HG02588 (cell line): ENCODE measurements at regions not wholly inside any gene's neighbourhood (a gene's known extent, or its start where the extent isn't known, plus 50 kb on each side); places are given as distances from the start of the nearest gene placed in this dataset.

ENCODE experiments used
- ATAC-seq: cut with Tn5 transposase; IDR thresholded peaks from one replicate; pipeline ENCODE4 v1.9.1; 2021; ENCODE audit warnings: mild to moderate bottlenecking, moderate library complexity; ENCODE audit not compliant: unreplicated experiment

DNA sequence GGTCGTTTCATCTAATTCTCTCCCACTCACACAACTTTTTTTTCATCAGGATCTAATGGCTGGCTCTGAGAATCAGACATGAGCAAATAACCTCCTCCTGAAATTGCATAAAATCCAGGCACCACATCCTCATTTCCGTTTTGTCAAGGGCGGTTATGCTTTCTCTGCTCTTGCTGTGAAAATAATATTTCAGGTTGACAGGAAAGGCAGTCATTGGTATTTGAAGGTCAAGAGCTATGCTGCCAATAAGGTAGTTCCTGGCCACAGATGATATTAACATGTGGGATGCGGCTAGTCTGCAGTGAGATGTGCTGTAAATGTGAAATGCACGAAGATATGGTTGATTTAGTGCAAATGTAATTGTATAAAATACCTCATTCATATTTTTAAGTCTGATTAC lies 870.2 kb upstream of the TMEM132C start:
- no peak for ATAC-seq

DNA sequence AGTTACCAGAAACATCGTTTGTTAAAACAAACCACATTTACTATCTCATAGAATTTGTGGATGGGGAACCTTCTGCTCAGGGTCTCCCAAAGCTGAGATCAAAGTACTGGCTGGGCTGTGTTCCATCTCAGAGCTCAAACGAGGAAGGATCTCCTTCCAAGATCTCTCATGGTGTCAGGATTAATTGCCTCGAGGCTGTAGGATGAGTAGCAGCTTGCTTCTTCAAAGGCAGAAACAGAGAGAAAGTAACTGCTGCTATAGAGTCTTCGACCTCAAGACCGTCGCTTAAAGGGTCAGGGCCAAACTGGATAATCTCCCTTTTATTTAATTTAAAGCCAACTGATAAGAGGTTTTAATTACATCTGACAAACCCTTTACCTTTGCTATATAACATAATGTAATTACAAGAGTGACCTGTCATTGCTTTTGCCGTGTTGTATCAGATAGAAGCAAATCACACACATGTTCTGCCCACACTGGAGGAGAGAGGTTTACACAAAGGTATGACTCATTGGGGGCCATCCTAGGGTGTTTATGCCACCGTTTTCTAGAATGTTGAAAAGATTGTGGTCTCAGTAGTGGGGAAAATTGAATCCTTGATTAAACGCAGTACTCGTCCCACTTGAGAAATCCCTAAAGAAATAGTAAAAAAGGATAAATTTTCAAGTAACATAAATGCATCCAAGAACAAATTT lies 868.8 kb upstream of the TMEM132C start:
- no peak for ATAC-seq

DNA sequence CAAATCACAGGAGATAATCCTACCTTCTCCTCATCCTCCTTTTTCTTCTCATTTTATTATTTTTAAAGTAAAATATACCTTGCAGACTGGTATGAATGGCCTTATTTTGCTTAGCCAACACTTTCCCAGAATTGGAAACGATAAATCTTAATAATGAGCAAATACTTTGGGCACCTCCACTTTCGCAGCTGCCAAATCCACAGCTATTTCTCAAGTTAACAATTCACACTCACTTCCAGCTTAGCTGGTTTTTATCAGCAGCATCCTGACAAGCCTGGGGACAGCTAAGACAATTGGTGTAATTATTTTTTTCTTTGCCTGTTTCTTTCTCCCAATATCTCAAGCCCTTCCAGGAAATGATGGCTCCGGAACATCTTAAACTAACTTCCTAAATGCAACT lies 867.5 kb upstream of the TMEM132C start:
- ATAC-seq, result no peak

DNA sequence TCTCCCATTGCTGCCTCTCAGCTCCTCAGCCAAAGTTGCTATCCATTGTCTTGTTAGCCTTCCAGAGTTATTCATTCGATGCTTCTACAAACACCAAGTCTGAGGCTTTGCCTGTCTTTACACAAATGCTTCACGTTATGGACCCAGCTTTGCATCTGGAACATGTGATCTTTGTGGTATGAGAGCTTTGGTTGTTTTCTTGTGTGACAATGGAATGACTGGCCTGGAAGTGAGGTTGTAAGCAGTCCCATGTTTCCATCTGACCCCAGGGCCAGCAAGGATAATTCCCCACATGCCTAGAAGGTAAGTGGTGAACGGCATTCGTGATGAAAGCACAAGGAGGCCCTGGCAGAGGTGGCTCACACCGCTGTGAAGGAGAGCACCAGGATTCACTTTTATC lies 866.7 kb upstream of the TMEM132C start:
- no peak for ATAC-seq

DNA sequence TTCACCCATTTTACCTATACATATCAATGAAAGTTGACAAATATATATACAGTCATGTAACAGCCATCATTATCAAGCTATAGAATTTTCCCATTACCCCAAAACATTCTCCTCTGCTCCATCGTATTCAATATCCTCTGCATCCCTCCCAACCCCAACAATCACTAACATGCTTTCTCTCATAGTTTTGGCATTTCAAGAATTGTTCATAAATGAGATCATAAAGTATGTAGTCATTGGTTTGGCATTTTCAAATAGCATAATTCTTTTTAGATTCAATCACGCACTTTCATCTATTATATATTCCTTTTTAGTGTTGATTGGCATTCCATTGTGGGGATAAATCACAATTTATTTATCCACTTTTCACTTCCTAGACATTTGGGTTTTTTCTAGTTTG lies 866.0 kb upstream of the TMEM132C start:
- ATAC-seq, result no peak

DNA sequence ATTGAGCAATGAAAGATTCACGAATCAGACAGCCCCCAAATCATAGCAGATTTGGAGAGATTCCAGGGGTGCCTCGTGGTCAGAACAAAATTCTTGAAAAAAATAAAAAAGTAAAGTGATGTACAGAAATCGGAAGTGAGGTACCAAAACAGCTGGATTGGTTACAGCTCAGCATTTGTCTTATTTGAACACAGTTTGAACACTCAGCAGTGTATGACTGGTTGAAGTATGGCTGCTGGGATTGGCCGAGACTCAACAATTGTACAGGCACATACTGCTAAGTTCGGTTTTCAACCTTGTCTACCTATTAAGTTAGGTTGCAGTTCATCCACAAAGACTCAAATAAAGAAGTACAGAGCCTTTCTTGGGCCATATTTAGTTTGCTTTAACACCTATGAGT lies 865.4 kb upstream of the TMEM132C start:
- ATAC-seq, result no peak

DNA sequence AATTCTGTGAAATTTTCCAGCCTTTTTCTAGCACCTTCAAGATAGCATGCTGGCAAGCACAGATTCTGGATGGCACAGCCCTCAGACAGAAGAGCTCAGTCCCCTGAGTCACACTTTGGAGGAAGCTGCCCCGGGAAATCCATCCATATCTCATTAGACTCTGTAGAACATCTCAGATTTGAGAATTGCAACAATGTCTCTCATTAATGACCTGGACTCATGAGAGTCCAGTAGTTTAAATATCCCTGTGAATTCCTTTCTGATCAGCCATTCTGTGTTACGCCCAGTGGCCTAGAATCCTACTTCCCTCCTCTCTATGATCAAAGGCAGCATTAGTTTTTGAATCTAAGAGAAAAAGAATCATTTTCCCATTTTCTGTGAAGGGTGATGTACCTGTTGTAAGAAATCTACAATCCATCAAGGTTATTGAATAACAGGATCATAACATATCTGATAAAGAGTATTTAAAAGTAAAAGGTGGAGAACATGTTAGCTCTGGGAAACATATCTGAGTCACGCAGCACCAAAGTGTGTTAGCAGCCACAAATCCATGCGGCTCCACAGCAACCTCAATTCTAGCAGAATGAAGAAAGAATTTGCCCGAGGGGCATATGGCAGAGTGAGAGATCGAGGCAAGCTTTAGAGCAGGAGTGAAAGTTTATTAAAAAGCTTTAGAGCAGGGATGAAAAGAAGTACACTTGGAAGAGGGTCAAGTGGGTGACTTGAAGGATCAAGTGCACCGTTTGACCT lies 855.6 kb upstream of the TMEM132C start:
- ATAC-seq, result no peak

DNA sequence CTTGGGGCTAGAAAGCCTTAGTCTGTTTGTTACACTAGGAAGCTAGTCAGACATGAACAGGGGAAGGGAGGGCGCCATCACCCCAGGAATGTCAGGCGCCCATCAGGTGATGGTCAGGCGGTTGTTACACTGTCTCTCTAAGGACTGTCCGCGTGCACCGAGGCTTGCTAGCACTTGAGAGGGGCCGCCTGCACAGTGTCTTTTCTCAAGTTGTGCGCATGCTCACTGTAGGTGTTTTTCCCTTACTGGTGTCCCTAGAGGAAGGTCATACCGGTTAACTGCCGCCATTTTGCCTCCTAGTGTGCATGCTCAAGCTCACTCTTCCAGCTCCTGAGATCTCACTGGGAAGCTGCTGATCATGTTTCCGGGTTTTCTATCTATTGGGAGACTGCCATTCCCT lies 855.0 kb upstream of the TMEM132C start:
- ATAC-seq, result no peak

DNA sequence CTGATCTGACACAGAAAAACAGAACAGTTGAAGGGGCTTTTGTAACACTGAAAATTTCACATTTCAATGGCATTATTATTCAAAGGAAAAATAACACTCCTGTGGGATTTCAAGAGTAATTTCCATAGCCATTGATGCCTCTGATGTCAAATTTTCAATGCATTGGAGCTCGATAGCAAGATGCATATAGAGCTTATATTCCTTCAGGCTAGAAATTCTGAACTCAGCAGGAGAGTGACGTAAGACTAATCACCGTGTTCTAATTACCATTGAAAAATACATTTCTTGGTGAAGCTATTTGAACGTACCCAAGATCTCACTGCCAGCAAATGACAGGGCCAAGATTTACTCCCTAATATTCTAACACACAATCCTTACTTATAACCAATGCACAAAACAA lies 854.1 kb upstream of the TMEM132C start:
- ATAC-seq, result no peak

DNA sequence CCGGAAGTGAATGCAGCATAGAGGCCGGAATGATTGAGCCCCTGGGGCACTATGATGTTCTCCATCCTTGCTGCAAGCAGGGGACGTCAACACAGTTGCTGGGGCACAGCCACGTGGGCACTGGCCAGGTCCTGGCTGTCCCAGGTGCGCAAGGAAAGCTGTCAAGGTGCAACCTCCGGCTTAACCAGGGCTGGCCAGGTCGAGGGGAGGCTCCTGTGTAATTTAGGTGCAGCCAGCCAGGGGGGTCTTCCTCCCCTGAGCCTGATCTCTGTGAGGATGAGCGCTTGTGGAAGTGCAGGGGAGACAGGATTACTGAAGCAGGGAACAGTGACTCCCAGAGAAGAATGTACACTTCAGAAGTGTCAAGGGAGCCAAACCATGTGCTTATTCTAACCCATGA lies 852.8 kb upstream of the TMEM132C start:
- ATAC-seq, result no peak

DNA sequence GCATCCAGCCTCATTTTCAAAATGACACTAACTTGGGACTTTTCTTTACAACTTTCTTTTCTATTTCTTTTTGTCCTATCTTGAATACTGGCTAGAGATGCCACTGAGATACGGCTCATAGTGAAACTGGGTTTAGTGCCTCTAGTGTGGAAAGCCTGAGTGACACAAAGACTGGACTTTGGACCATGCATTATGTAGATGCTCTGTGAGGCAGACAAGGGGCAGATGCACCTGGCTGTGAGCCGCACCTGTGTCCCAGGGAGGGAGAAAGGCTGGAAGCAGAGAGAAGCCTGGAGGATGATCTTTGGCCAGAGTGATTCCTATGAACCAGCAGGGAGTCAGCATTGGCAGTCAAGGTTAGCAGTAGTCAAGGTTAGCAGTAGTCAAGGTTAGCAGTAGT lies 852.3 kb upstream of the TMEM132C start:
- no peak for ATAC-seq

DNA sequence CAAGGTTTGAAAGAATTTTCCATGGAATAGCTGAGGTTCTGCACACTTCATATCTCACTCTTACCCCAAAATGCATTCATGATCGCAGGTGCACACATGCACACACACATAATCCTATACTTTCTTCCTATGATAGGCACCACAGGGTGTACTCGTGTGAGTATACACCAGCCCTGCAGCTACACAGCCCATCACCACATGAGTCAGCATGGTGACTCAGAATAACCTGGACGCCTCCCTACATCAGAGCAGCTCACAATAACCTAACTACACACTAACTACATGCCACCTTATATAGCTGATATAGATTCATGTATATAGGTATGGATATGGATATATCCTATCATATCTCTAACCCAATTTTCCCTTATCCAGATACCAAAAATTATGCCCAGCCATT lies 850.2 kb upstream of the TMEM132C start:
- ATAC-seq, result no peak

DNA sequence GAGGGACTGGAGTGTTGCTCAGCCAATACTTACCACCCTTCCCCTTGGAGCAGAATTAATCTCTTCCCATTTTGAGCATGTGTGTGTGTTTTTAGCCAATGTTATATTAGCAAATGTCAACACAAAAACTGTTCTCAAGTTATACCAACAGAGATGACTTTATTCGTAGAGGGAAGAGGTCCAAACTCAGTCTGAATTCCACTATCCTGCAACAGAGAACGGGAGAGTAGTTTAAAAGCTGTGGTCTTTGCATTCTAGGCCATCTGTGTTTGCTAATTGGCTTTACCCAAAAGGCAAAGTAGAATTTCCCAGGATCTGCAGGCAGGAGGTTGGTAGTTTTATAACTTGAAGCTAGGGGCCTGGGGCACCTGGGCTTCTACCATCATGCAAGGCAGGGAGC lies 847.9 kb upstream of the TMEM132C start:
- ATAC-seq, result no peak

DNA sequence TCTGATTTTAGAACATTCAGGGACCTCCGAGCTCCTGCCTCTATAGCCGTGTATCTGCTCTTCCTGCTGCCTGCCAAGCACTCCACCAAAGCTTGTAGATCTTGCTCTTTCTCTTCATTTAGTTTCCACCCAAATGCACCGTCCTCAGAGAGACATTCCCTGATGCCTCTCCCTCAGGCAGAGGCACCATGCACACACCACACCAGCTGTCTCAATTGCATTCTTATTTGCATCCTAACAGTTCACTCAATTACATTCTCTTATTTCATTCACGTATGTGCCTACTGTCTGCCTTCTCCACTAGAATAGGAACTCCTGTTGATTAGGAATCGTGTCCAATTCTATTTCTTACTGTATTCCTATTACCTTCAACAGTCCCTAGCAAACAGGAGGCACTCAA lies 845.4 kb upstream of the TMEM132C start:
- no peak for ATAC-seq

DNA sequence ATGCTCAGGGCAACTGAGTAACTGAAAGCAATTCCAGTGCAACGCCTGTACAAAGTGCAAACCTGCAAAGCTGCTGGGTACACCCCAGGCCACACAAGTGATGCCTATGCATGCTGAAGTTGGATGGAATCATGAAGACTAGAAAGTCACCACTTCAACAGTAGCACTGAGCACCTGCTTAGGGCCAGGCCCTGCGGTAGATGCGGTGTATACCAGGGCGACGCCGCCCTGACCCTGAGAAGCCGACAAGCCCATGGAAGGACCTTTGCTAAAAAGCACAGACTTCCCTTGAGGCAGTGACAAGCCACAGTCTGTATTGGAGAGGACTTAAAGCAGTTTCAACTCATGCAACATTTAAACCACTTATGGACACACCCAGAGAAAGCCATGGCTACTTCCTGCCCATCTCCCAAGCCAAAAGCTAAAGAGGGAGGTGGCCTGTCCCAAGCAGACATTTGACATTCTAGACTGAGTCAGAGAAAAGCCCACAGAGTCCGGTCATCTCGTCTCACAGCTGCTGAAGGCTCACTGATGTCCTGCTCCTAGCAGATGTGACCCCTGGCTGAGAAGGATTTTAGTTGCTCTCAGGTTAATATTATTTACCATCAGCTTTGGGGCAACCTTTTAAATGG lies 843.9 kb upstream of the TMEM132C start:
- ATAC-seq, result no peak

DNA sequence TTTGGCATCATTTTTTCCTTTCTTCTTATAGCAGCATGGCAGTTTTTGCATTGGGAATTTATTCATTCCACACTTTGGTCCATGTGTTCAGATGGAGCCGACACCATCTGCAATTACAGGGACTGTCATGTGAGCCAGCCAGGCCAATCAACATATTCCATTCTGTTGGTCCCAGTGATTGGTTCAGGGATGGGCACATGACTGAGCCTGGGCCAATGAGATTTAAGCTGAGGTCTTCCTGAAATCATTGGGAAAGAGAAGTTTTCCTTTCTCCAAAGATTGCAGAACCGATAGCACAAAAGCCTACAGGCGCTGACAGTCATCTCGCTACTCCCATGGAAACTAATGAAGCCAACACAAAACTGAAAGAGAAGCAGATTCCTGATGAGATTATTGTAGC lies 841.5 kb upstream of the TMEM132C start:
- no peak for ATAC-seq

DNA sequence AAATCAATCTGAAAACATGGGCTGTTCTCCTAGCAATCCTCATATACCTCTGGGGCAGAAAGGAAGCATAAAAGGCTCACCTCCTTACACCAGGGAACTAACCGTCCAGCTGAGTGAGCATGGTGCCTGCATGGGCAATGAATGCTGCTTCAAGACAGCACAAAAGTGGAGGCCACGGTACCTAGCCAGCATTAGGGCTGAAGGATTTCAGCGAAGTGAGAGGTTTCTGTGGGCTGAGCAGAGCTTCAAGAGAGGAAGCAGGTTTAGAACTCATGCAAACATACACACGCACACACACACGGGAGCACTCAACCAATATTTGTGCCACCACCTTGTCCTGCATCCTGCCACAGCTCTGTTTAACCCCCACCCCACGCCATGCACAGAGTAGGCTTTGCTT lies 838.5 kb upstream of the TMEM132C start:
- ATAC-seq, result no peak

DNA sequence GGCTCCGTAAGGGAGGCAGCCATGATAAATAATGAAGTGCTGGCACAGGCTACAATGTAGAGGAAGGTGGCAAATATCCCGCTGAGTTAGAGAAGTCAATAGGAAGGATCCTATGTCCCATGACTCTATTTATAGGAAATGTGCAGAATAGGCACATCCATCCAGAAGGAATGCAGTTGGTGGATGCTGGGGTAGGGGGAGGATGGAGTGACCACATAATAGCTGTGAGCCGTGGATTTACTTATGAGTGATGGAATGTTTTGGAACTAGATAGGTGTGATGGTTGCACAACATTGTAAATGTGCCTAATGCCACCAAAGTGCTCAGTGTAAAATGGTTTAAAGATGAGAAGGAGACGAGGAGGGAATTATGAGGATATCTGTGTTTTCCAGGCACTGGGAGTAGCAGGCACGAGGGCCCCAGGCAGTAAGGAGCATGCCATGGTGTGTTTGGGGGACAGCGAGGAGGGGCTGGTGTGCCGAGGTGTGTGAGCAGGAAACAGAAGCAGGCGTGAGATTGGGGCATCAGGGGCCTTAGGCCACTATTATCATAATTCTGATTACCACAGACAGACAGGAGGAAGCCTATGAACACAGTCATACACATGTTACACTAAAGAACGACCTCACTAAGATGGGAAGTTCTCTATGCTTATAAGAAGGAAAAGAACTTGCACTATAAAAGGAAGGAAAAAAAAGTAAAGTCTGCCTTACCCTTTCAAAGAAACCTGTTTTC lies 837.3 kb upstream of the TMEM132C start:
- ATAC-seq, result no peak

DNA sequence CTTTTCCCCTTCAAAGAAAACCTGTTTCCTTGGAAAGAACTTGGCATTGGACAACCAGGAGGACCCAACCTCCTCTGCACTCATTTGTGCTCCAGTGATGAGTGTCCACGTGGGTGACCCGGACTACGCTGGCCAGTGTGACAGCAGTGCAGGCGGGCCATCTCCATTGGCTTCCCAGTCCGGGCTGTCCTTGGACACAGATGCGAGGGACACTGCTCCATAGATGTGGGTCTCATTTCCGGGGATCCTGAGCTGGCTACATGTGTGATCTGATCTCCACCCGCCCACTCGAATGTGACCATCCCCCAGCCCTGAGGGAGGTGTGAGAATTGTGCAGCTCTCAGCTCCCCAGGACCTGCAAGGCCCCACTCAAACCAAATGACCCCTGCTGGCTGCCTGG lies 836.6 kb upstream of the TMEM132C start:
- no peak for ATAC-seq

DNA sequence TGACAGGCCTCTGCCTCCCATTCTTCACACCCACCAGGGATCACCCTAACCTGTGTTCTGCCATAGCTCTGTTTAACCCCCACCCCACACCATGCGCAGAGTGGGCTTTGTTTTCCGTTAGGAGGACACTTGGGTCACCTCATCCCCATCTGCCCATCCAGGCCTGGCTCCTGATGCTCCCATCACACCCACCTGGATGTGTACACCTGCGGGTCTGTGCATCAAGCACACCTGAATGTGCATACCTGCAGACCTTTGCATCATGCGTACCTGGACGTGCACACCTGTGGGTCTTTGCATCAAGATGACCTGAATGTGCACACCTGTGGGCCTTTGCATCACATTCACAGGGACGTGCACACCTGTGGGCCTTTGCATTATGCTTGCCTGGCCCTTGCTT lies 835.8 kb upstream of the TMEM132C start:
- ATAC-seq, result no peak

DNA sequence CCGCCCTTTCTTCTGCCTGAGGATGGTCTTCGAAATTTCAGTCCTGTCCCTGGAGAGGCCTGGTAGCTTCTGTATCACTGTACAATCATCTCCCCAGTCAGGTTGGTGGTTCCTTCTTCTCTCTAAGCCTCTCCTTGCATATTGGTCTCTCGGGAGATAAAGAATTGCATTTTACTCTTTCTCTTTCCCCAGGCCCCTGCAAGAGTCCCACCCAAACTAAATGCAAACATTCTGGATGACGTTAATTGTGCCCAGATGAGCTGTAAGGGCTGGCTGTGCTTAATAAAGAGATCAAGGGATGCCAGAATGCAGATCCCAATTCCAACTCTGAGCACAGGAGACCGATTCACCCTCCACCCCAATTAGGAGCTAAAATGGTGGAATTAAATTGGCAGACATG lies 835.4 kb upstream of the TMEM132C start:
- no peak for ATAC-seq

DNA sequence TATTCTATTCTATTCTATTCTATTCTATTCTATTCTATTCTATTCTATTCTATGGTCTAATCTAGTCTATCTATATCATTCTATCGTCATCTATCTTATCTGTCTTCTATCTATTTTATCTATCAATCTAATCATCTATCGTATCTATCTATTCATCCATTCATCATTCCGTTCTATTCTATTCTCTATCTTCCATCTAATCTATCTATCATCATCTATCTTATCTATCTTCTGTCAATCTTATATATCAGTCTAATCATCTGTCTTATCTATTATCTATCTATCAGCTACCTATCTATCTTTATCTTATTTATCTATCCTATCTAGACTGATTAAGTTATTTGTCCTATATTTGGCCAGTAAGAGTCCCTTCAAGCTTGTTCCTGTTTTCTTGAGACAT lies 831.5 kb upstream of the TMEM132C start:
- no peak for ATAC-seq
